NCI-H510A (cell line): ENCODE measurements at regions not wholly inside any gene's neighbourhood (a gene's known extent, or its start where the extent isn't known, plus 50 kb on each side); places are given as distances from the start of the nearest gene placed in this dataset.

Source experiments
- DNase-seq: peaks from one replicate; lab custom pipeline; 2025; lab: John Stamatoyannopoulos, UW

GRCh38 chr17:69900101-69900500 lies 174.9 kb upstream of the KCNJ16 start:
- no peak for DNase-seq

- no peak for DNase-seq
Observed at GRCh38 chr17:69900829-69901228, 174.2 kb upstream of the KCNJ16 start.

- no peak for DNase-seq
Observed at GRCh38 chr17:69906306-69906705, 168.7 kb upstream of the KCNJ16 start.

GRCh38 chr17:69907132-69907847 lies 167.7 kb upstream of the KCNJ16 start:
- no peak for DNase-seq

- DNase-seq, result no peak
Observed at GRCh38 chr17:69908626-69909368, 166.2 kb upstream of the KCNJ16 start.

GRCh38 chr17:69909389-69909788 lies 165.6 kb upstream of the KCNJ16 start:
- DNase-seq, result no peak

GRCh38 chr17:69912805-69913204 lies 162.2 kb upstream of the KCNJ16 start:
- no peak for DNase-seq

- no peak for DNase-seq
Observed at GRCh38 chr17:69913216-69913615, 161.8 kb upstream of the KCNJ16 start.

GRCh38 chr17:69913616-69914015 lies 161.4 kb upstream of the KCNJ16 start:
- DNase-seq, result no peak

- no peak for DNase-seq
Observed at GRCh38 chr17:69914520-69914919, 160.5 kb upstream of the KCNJ16 start.

- DNase-seq, result no peak
Observed at GRCh38 chr17:69916761-69917160, 158.3 kb upstream of the KCNJ16 start.

GRCh38 chr17:69918164-69918563 lies 156.9 kb upstream of the KCNJ16 start:
- no peak for DNase-seq

GRCh38 chr17:69919789-69920188 lies 155.2 kb upstream of the KCNJ16 start:
- DNase-seq, result no peak

- DNase-seq, result no peak
Observed at GRCh38 chr17:69921046-69921445, 154.0 kb upstream of the KCNJ16 start.

GRCh38 chr17:69928611-69929010 lies 146.4 kb upstream of the KCNJ16 start:
- DNase-seq, result no peak

GRCh38 chr17:69936996-69937395 lies 138.0 kb upstream of the KCNJ16 start:
- no peak for DNase-seq

- no peak for DNase-seq
Observed at GRCh38 chr17:69943058-69943457, 132.0 kb upstream of the KCNJ16 start.

GRCh38 chr17:69944406-69944805 lies 130.6 kb upstream of the KCNJ16 start:
- DNase-seq, result no peak

GRCh38 chr17:69945698-69946185 lies 129.3 kb upstream of the KCNJ16 start:
- DNase-seq, result no peak

GRCh38 chr17:69947027-69947759 lies 127.8 kb upstream of the KCNJ16 start:
- DNase-seq, result no peak

- DNase-seq, result no peak
Observed at GRCh38 chr17:69948406-69948805, 126.6 kb upstream of the KCNJ16 start.

- no peak for DNase-seq
Observed at GRCh38 chr17:69949496-69949895, 125.5 kb upstream of the KCNJ16 start.
